ENCODE measurements at regions not wholly inside any gene's neighbourhood (a gene's known extent, or its start where the extent isn't known, plus 50 kb on each side); places are given as distances from the start of the nearest gene placed in this dataset.

GRCh38 chr12:20272801-20273200, 95.5 kb upstream of the PDE3A start:
- TF ChIP-seq SP1 (IDR thresholded peaks at IDR 0.05) (no peak), TARDBP (IDR thresholded peaks at IDR 0.05) (no peak), LEF1 (IDR thresholded peaks at IDR 0.05; ENCODE audit: borderline replicate concordance) (no peak)

Measured in HEK293T (cell line).